Spleen (tissue), 7 donors: ENCODE measurements at regions not wholly inside any gene's neighbourhood (a gene's known extent, or its start where the extent isn't known, plus 50 kb on each side); places are given as distances from the start of the nearest gene placed in this dataset.

Experiments used
- CTCF ChIP-seq, 11 experiments: fragments of 200-600 bp in 7 of 11; fragments of 450-650 bp in 4 of 11; sonication (generic) in 4 of 11; IDR thresholded peaks in 8 of 11; conservative IDR thresholded peaks in 3 of 11; 1 replicate in 7 of 11; 2 replicates in 4 of 11; pipeline versions ENCODE4 v1.4.0 to v1.8.0; 2016 to 2021; ENCODE audit warnings: antibody characterized with exemption in 11 of 11, inconsistent platforms in 4 of 11, mild to moderate bottlenecking in 1 of 11
- POLR2A ChIP-seq, 3 donors: fragments of 450-650 bp; IDR thresholded peaks; one replicate each; pipeline ENCODE4 v1.5.1; 2017; ENCODE audit warnings: antibody characterized with exemption in 3 of 3, mild to moderate bottlenecking in 1 of 3
- donor health status: DM: no; HTN: no; CAD: no; lungs with moderate emphysema.
- donor health status: DM: no; HTN: no; CAD: no.
- donor health status: DM: no; HTN: no; CAD: no.

GRCh38 chr2:58512878-58513277 is 271.8 kb upstream of the FANCL start:
- TF ChIP-seq CTCF (IDR thresholded peaks at IDR 0.05 in 8 of 11, conservative IDR thresholded peaks at IDR 0.05 in 3 of 11) (no peak), POLR2A (IDR thresholded peaks at IDR 0.05) (no peak)
